ENCODE measurements at regions not wholly inside any gene's neighbourhood (a gene's known extent, or its start where the extent isn't known, plus 50 kb on each side); places are given as distances from the start of the nearest gene placed in this dataset.
A peak's percentile ranks its signal among the peaks of the same experiment; 100 is the strongest.

DNA sequence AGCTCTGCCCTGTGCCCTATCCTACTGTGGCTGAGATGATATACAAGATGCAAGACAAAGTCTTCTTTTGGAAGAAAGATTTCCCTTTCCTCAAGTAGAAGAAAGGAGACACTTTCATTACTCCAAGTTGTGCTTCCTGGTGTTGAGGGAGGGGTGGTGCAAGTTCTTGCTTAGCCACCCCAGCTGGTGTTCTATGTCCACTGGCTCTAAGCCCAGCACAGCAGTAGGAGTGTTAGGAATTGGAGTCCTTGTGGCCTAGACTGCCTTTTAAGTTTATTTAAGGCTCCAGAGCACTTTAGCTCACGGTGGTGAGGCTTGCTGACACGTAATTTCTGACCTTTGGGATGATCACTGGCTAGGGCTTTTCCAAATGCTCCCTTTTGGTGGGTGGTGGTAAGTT lies 109.7 kb downstream of the KIF2B start:
- no peaks in the 10 kb centered on the region for H3K36me3 ChIP-seq
- ATAC-seq (peak in 1 of 4 donors; percentile 22), FAIRE-seq (no peak), DNase-seq (no peak)
- H3K9me3 ChIP-seq, result no peaks in the 10 kb centered on the region
- no peaks in the 10 kb centered on the region for H3K27me3 ChIP-seq
- WGBS, 2 donors, result 32 to 38% methylated on average over 2 of the region's 2 CpGs
- TF ChIP-seq, protein P1, sequence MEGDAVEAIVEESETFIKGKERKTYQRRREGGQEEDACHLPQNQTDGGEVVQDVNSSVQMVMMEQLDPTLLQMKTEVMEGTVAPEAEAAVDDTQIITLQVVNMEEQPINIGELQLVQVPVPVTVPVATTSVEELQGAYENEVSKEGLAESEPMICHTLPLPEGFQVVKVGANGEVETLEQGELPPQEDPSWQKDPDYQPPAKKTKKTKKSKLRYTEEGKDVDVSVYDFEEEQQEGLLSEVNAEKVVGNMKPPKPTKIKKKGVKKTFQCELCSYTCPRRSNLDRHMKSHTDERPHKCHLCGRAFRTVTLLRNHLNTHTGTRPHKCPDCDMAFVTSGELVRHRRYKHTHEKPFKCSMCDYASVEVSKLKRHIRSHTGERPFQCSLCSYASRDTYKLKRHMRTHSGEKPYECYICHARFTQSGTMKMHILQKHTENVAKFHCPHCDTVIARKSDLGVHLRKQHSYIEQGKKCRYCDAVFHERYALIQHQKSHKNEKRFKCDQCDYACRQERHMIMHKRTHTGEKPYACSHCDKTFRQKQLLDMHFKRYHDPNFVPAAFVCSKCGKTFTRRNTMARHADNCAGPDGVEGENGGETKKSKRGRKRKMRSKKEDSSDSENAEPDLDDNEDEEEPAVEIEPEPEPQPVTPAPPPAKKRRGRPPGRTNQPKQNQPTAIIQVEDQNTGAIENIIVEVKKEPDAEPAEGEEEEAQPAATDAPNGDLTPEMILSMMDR (IDR thresholded peaks at IDR 0.05), result no peak
- H3K27ac ChIP-seq, result no peak overlapping the region
- H3K4me1 ChIP-seq, result no peaks in the 10 kb centered on the region
- intact Hi-C loops (cut with DNase I), result no loop called here
- H3K4me3 ChIP-seq, result no peak overlapping the region

DNA sequence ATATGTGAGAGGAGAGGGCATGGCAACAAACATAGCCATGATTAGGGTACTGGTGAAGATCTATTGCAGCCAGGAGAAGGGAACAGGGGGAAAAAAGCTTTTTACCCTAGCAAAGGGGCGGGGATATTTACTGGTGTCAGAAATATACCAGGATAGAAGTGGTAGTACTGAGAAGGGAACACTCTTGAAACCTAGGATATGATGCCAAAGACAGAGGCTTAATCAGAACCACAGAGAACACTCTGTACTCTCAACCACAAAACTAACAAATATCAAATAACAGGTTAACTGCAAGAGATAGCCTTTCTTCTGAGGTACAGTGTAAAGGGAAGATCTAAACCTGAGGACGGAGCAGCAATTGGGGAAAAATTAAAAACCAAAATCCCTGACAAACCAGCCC lies 112.2 kb downstream of the KIF2B start:
- WGBS, 2 donors, result 60 to 72% methylated on average over 2 of the region's 2 CpGs
- no peak for DNase-seq
- Histone ChIP-seq H3K36me3 (no peaks in the 10 kb centered on the region), H3K4me1 (no peaks in the 10 kb centered on the region), H3K9me3 (no peaks in the 10 kb centered on the region), H3K27ac (no peak overlapping the region), H3K27me3 (no peaks in the 10 kb centered on the region), H3K4me3 (no peak overlapping the region)
- TF ChIP-seq, protein P1 (IDR thresholded peaks at IDR 0.05), result no peak
- no peak for ATAC-seq
- FAIRE-seq, result no peak
- intact Hi-C loops (cut with DNase I), result no loop called here

GRCh38 chr17:53941231-53941630 lies 118.5 kb downstream of the KIF2B start:
- Histone ChIP-seq H3K36me3 (no peaks in the 10 kb centered on the region), H3K4me1 (no peaks in the 10 kb centered on the region), H3K4me3 (no peak overlapping the region), H3K27me3 (no peaks in the 10 kb centered on the region), H3K27ac (no peak overlapping the region), H3K9me3 (no peaks in the 10 kb centered on the region)
- intact Hi-C loops (cut with DNase I), result no loop called here
- ATAC-seq (no peak), FAIRE-seq (no peak), DNase-seq (no peak)
- TF ChIP-seq, protein P1 (IDR thresholded peaks at IDR 0.05), result no peak

- no peaks in the 10 kb centered on the region for H3K9me3 ChIP-seq
- DNase-seq (no peak), FAIRE-seq (no peak), ATAC-seq (no peak)
- 27 to 33% methylated on average over 1 of the region's 1 CpG for WGBS, 2 donors
- H3K4me1 ChIP-seq, result no peaks in the 10 kb centered on the region
- H3K27me3 ChIP-seq, result peaks cover 0 to under 1% (median 0%) of the 10 kb centered on the region in 4 donors
- H3K27ac ChIP-seq, result no peak overlapping the region
- no peaks in the 10 kb centered on the region for H3K36me3 ChIP-seq
- no peak overlapping the region for H3K4me3 ChIP-seq
- intact Hi-C loops (cut with DNase I), result no loop called here
- TF ChIP-seq, protein P1 (IDR thresholded peaks at IDR 0.05), result no peak
Observed at GRCh38 chr17:53942436-53942835, 119.7 kb downstream of the KIF2B start.

GRCh38 chr17:53942898-53943297 lies 120.2 kb downstream of the KIF2B start:
- FAIRE-seq (no peak), ATAC-seq (no peak), DNase-seq (no peak)
- Histone ChIP-seq H3K27ac (no peak overlapping the region), H3K4me3 (no peak overlapping the region), H3K36me3 (no peaks in the 10 kb centered on the region), H3K4me1 (no peaks in the 10 kb centered on the region), H3K27me3 (peaks cover 0 to 5% (median 0%) of the 10 kb centered on the region in 4 donors), H3K9me3 (no peaks in the 10 kb centered on the region)
- 73 to 81% methylated on average over 2 of the region's 2 CpGs for WGBS, 2 donors
- intact Hi-C loops (cut with DNase I), result no loop called here
- TF ChIP-seq, protein P1 (IDR thresholded peaks at IDR 0.05), result no peak

Measured in pancreas (tissue), 10 donors.